Natural killer cell treated with Interleukin-12 subunit alpha and Interleukin-12 subunit beta and Interleukin-15 and Interleukin-18, amount 100 ng/mL, for 72 hours (primary cell): ENCODE measurements at regions not wholly inside any gene's neighbourhood (a gene's known extent, or its start where the extent isn't known, plus 50 kb on each side); places are given as distances from the start of the nearest gene placed in this dataset.

ENCODE experiments used
- ATAC-seq, 2 donors: fragments of 150-1000 bp; cut with Tn5 transposase in 1 of 2; sonication (Bioruptor Pico), chemical (Tn5 transposase) in 1 of 2; 2 replicates each; pipeline ENCODE4 v1.10.0; 2021
- DNase-seq: peaks from one replicate; pipeline ENCODE4 v3.0.0; 2022; ENCODE audit warnings: low spot score
- H3K27ac Mint-ChIP-seq, 2 donors: 1 replicate in 1 of 2; 2 replicates in 1 of 2; pipeline ENCODE4 v1.8.0; 2022; ENCODE audit warnings: mixed read lengths in 2 of 2, mild to moderate bottlenecking in 1 of 2, moderate library complexity in 1 of 2
- H3K27me3 Mint-ChIP-seq, 2 donors: 1 replicate in 1 of 2; 2 replicates in 1 of 2; pipeline ENCODE4 v1.8.0; 2022; ENCODE audit warnings: mixed read lengths in 2 of 2
- H3K36me3 Mint-ChIP-seq: one replicate; pipeline ENCODE4 v1.8.0; 2022; ENCODE audit warnings: mixed read lengths
- H3K4me1 Mint-ChIP-seq, 2 donors: 1 replicate in 1 of 2; 2 replicates in 1 of 2; pipeline ENCODE4 v1.8.0; 2022; ENCODE audit warnings: low read depth in 2 of 2, mixed read lengths in 2 of 2, mild to moderate bottlenecking in 1 of 2
- H3K4me3 Mint-ChIP-seq: one replicate; pipeline ENCODE4 v1.8.0; 2022; ENCODE audit warnings: mixed read lengths
- H3K9me3 Mint-ChIP-seq: 2 replicates; pipeline ENCODE4 v1.8.0; 2022; ENCODE audit warnings: mixed read lengths

DNA sequence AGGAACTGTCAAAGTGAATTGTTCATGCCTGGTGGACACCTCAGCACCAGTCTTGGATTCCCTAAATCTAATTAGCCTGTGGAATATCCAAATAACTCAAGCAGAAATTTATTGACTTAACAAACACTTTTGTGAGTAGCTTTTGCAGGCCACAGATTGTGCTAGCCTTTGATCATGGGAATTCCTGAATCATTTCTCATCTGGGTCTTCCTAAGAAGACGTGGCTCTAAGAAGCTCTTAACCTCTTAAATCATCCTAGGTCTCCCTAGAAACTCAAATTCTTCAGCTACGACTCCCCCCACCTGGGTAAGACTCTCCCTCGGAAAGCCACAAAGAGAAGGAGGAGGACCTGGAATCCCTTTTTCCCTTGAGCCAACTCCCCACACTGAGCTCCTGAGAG, 53.8 kb upstream of the PSEN2 start:
- H3K27me3 Mint-ChIP-seq = no peaks in the 10 kb centered on the region
- no peak overlapping the region for H3K4me3 Mint-ChIP-seq
- H3K4me1 Mint-ChIP-seq = no peaks in the 10 kb centered on the region
- DNase-seq = no peak
- H3K27ac Mint-ChIP-seq = no peak overlapping the region
- no peaks in the 10 kb centered on the region for H3K36me3 Mint-ChIP-seq
- ATAC-seq = no peak
- no peaks in the 10 kb centered on the region for H3K9me3 Mint-ChIP-seq

DNA sequence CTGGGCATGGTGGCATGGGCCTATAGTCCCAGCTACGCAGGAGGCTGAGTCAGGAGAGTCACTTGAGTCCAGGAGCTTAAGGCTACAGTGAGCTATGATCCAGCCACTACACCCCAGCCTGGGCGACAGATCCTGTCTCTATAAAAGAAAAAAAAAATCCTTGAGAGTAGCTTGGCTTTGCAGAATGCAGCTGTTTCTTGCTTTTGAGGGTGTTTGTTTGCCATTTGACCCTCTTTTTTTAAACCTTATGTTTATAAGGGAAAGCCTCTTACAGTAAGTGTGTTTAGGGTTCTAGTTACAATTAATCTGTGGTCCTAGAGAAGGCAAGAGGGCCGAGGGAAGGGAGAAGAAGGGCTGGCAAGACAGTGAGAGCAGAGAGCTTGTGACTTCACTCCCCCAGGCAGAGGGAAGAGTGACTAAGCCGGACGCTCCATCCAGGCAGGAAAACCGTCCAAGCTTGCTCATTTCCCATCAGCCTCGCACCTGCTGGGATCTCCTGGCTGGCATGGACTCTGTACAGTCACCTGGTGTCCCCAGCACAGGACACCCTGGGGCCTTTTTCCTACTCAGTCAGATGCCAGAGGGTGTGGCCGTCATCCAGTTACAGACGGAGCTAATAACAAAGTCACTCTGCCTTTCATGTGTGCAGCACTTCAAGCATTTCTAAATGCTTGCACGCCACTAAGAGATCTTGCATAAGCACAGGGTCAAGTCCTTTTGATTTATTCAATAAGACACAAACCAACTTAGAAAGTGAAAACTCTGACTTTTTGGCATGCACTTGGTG, 55.5 kb upstream of the PSEN2 start:
- ATAC-seq (no peak), DNase-seq (no peak)
- H3K9me3 Mint-ChIP-seq = no peaks in the 10 kb centered on the region
- H3K36me3 Mint-ChIP-seq = no peaks in the 10 kb centered on the region
- no peaks in the 10 kb centered on the region for H3K4me1 Mint-ChIP-seq
- no peak overlapping the region for H3K4me3 Mint-ChIP-seq
- no peaks in the 10 kb centered on the region for H3K27me3 Mint-ChIP-seq
- no peak overlapping the region for H3K27ac Mint-ChIP-seq

DNA sequence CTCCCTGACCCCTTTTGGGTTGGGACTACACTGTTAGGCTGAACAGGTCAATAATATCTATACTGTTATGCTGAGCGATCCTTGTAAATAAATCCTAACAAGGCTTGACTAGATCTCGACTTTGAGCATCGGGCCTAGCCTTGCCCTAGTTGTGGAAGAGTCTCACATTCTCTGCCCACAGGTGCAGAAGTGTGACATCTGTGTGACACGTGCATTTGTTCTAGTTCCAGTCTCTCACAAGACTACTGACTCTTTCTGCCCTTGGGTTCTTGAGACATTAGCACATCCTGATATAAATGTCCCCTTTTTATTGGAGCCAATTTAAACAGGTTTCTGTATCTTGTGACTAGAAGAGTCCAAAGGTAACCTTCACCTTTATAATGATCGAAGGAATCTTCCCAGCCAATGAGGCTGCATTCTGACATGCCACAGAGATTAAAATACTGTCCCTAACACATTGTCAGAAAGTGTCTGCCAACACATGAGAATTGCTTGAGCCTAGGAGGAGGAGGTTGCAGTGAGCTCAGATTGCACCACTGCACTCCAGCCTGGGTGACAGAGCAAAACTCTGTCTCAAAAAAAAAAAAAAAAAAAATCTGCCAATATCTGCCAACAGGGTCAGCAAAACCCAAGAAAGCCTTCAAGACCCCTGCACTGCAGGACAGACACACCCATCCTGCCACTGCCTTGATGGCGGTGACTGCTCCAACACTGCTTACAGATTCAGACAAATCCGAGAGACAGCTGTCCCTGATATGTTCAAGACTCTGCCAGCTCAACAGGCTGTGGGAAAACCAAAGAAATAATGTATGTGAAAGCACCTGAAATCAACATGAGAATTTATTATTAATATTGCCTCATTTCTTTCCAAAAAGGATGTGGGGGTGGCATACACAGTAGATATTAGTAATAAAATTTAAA, 56.5 kb upstream of the PSEN2 start:
- Mint-ChIP-seq H3K4me3 (no peak overlapping the region), H3K9me3 (no peaks in the 10 kb centered on the region), H3K36me3 (no peaks in the 10 kb centered on the region), H3K4me1 (no peaks in the 10 kb centered on the region), H3K27ac (no peak overlapping the region), H3K27me3 (no peaks in the 10 kb centered on the region)
- no peak for ATAC-seq
- no peak for DNase-seq

DNA sequence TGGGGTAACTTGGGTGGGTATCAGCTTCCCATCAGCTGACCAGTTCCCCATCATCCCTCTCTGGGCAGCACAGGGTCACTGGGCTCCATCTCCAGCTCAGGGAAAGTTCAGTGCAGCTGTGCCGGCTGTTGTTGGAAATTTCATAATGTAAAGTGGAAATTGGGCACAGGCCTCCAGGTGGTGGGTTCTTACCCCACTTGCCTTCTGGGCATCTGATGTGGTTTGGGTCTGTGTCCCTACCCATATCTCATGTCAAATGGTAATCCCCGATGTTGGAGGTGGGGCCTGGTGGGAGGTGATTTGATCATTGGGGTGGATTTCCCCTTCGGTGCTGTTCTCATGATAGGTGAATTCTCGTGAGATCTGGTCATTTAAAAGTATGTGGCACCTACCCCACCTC, 59.7 kb upstream of the PSEN2 start:
- Mint-ChIP-seq H3K4me3 (no peak overlapping the region), H3K27ac (no peak overlapping the region), H3K36me3 (no peaks in the 10 kb centered on the region), H3K27me3 (no peaks in the 10 kb centered on the region), H3K9me3 (no peaks in the 10 kb centered on the region), H3K4me1 (no peaks in the 10 kb centered on the region)
- ATAC-seq (no peak), DNase-seq (no peak)

DNA sequence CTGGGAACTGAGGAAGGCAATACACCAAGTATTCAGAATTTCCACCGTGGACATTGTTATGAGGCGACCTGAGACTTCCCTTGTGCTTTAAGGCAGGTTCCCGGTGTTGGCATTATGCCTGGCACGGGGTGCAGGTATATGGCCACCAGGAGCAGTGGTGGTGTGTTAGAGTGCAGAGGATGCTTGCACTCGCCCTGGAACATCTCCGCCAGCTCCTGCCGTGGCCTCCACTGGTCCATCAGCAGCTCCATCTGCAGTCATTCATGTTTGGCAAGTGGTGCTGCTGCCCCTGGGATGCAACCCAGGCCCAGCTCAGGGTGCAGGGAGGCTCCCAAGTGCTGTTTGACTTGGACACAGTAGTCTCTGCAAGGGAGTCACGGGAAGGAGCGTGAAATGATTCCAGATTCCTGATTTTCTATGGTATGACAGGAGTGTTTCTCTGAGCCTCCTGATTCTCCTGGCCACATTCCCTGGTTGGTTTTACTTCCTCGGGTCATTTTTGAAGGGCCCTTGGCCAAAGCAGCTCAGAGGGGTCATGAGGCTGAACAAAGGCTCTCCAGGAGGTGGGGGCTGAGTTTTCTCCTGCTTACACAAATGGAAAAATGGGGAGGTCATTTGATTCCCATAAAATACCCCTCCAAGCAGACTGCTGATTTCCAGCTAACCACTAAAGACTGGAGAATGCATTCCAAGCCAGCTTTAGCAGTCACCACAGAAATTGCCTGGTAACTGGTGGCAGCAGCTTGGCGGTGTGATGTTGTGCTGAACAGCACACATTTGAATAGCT, 60.4 kb upstream of the PSEN2 start:
- H3K9me3 Mint-ChIP-seq = no peaks in the 10 kb centered on the region
- ATAC-seq (no peak), DNase-seq (no peak)
- H3K27me3 Mint-ChIP-seq = no peaks in the 10 kb centered on the region
- no peak overlapping the region for H3K4me3 Mint-ChIP-seq
- no peaks in the 10 kb centered on the region for H3K4me1 Mint-ChIP-seq
- H3K36me3 Mint-ChIP-seq = no peaks in the 10 kb centered on the region
- H3K27ac Mint-ChIP-seq = no peak overlapping the region

DNA sequence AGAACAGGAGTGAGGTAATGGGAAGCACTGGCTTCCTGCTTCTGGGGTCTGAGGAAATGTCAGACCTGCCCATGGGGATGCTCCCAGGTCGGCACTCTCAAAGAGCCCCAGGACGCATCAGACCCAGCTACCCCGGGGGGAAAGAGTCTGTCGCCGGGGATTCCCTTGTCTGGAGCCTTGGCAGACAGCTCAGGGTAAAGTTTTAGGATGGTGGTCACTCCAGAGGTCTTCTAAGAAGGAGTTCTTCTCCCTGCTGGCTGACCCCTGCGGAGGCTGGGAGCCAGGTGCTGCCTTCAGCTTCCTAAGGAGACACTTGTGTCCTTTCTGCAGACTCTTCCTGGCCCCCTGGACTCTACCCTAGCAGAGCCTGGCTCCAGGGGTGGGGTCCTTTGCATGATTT, 61.9 kb upstream of the PSEN2 start:
- Mint-ChIP-seq H3K4me1 (no peaks in the 10 kb centered on the region), H3K4me3 (no peak overlapping the region), H3K27ac (no peak overlapping the region), H3K36me3 (no peaks in the 10 kb centered on the region), H3K27me3 (no peaks in the 10 kb centered on the region), H3K9me3 (no peaks in the 10 kb centered on the region)
- DNase-seq (no peak), ATAC-seq (no peak)

DNA sequence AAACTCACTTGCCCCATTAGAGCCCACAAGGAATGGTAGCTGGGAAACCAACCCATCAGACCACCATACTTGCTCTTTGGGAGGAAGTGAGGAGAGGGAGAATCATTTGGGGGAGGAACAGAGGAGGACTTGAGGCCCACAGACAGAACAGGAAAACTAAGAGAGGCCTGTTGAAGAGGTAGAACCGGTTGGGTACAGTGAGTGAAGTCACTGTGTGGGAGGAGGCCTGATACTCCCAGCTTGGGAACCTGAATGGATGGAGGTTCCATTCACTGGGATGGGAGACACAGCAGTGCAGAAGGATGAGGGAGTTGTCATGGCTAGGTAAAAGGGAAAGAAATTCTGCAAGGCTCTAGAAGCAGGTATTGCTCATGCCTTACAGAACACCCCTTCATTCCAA, 63.4 kb upstream of the PSEN2 start:
- DNase-seq = no peak
- Mint-ChIP-seq H3K36me3 (no peaks in the 10 kb centered on the region), H3K27ac (no peak overlapping the region), H3K9me3 (no peaks in the 10 kb centered on the region), H3K4me3 (no peak overlapping the region), H3K4me1 (no peaks in the 10 kb centered on the region), H3K27me3 (no peaks in the 10 kb centered on the region)
- no peak for ATAC-seq

DNA sequence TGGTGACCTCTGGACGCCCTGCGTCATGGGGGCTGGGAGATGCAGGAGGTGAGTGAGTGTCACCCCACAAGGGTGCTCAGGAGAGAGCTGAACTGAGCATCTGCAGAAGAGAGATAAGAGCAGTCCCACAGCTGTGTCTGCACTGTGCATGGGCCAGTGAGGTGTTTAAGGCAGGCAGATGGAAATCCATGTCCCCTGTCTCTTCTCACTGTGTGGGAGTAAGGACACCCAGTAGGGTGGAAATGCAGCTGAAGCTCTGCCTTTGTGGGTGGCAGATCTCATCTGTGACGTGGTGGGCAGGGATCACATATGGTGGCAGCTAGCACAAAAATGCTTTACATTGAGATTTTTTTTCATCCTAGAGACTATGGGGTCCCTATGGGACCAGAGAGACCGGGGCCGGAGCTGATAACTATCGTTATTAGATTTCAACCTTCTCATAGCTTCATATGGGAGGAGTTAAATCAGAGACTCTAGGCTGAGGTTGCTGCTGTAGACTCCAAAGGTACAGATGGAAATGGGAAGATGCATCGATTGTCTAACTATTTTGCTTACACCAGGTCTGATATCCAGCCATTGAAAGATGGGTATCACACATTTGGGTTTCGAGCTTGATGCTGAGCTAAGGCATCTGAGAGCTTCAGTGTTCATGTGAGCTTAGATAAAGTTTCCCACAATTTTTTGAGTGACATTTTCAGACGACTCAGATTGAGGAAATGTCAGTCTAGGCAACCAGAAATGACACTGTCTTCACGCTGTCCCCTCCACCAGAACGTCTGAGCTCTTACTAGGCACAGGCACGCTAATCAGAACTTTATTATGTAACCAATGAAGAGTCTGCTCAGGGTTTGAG, 65.3 kb upstream of the PSEN2 start:
- no peak overlapping the region for H3K27ac Mint-ChIP-seq
- DNase-seq (no peak), ATAC-seq (no peak)
- H3K27me3 Mint-ChIP-seq = no peaks in the 10 kb centered on the region
- no peak overlapping the region for H3K4me3 Mint-ChIP-seq
- no peaks in the 10 kb centered on the region for H3K36me3 Mint-ChIP-seq
- no peaks in the 10 kb centered on the region for H3K9me3 Mint-ChIP-seq
- H3K4me1 Mint-ChIP-seq = peaks cover under 1 to 6% of the 10 kb centered on the region in 2 donors

DNA sequence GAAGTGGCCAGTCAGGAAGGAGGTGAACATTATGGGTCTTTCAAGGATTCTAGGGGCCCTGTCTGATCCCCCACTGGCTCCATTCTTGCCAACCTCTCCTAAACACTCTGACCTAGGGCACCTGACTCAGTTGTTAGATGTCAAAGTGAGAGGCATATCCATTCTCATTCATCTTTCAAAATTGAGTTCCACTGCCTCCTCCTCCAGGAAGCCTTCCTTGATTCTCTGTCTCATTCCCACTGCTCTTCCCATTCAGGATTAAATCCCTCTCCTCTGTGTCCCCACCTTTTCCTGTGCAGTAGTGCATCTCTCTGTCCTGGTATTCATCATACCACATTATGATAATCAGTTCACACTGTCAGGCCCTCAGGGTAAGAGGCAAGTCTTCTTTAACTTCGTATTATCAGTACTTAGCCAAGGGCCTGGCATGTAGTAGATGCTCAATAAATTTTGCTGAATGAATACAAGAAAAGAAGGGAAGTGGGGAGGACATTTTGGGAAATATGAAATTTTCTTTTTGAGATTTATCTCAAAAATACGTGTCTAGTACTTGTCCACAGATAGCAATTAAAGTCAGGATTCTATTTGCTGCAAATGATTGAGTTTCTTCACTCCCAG, 61.8 kb upstream of the ITPKB start:
- no peaks in the 10 kb centered on the region for H3K36me3 Mint-ChIP-seq
- H3K27ac Mint-ChIP-seq = peak overlapping the region in 1 of 2 donors; percentile 4

DNA sequence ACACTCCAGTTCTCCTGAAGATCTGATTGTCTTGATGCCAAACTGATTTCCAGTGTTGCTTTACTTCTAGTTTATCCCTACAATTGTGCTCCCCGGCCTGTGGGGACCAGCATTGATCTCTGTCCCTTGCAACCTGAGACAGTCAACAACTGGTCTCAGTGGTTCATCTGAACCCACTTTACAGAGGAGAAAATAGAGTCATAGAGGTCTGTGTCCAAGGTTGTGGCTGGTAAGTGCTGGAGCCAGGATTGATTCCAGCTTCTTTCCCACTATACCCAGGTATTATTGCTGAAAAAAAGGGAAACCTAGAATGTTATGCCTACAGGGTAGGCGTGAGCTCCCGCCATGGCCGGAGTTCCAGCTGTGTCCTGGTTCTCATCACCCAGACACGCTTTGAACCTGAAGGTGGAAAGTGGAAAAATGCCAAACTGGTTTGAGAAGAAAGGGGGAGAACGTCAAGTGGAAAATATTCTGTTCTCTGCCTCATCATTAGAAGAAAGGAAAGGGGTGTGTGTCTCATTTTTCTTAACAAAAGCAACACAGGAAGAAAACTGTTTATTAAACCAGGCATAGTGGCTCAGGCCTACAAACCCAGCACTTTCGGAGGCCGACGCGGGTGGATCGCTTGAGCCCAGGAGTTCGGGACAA, 60.7 kb upstream of the ITPKB start:
- Mint-ChIP-seq H3K27me3 (peaks cover 0 to 3% of the 10 kb centered on the region in 2 donors), H3K9me3 (no peaks in the 10 kb centered on the region), H3K4me3 (peak overlapping the region; percentile 27), H3K27ac (peak overlapping the region; percentile 90 to 97), H3K36me3 (no peaks in the 10 kb centered on the region), H3K4me1 (peaks cover 21 to 28% of the 10 kb centered on the region in 2 donors)
- DNase-seq (no peak), ATAC-seq (no peak)

More for the DNA sequence above, 61.8 kb upstream of the ITPKB start:
- no peaks in the 10 kb centered on the region for H3K9me3 Mint-ChIP-seq
- H3K4me1 Mint-ChIP-seq = peaks cover 21 to 28% of the 10 kb centered on the region in 2 donors
- no peak for ATAC-seq
- no peak overlapping the region for H3K4me3 Mint-ChIP-seq
- no peak for DNase-seq
- H3K27me3 Mint-ChIP-seq = peaks cover 0 to 3% of the 10 kb centered on the region in 2 donors

DNA sequence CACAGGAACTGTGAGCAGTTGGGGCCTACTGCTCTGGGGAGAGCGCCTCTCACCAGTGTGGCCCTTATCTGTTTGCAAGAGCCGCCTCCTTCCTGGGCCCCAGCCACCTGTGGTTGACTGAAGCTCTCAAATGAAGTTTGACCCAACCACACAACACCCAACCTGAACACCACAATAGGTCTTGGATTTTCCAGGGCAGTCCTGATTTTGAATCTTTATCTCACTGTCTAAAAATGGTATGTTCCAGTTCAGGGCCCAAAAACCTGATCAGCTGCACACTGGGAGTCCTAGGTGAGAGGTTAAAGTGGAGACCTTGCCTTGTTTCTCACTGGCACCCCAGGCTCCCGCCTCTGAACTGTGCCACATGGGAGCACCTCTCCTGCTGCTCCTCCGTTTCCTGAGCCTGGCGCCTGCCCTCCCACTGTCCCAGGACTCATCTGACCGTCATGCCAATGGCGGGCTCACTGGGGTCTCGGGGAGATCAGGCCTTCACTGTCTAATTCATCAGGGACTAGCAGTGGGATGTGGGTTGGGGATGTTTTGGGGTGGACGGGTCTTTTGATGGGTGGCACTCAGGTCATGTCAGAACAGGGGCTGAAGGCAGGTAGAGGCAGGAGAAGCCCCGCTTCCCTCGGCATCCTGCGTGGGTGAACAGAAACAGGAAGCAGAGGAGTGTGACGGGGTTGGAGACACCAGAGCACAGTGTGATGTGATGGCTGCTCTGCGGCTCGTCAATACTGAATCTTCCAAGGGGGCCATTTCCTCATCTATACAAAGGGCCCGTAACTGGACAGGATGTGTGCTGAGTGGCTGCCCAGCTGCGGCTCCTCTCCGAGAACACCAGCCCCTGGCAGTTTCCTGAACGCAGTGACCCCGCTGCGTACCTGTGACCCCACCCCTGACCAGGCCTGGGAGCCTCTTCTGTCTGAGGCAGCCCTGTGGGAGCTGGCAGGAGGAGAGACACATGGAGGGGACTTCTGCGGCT, 59.6 kb upstream of the ITPKB start:
- H3K4me1 Mint-ChIP-seq = peaks cover 21 to 28% of the 10 kb centered on the region in 2 donors
- ATAC-seq (peak; percentile 86), DNase-seq (peak; percentile 71)
- peaks cover 0 to 3% of the 10 kb centered on the region in 2 donors for H3K27me3 Mint-ChIP-seq
- H3K36me3 Mint-ChIP-seq = no peaks in the 10 kb centered on the region
- peak overlapping the region; percentile 67 for H3K4me3 Mint-ChIP-seq
- peak overlapping the region; percentile 90 to 97 for H3K27ac Mint-ChIP-seq
- no peaks in the 10 kb centered on the region for H3K9me3 Mint-ChIP-seq
